A549 (cell line): ENCODE measurements at regions not wholly inside any gene's neighbourhood (a gene's known extent, or its start where the extent isn't known, plus 50 kb on each side); places are given as distances from the start of the nearest gene placed in this dataset.

Source experiments
- ATAC-seq, 2 experiments: fragments of 200-7000 bp in 1 of 2; fragments of >200 bp in 1 of 2; cut with Nextera tagmentation in 1 of 2; cut with Tn5 transposase in 1 of 2; 3 replicates each; pipeline versions ENCODE4 v1.8.0 to v1.9.1; 2018 to 2020; ENCODE audit warnings: mild to moderate bottlenecking in 1 of 2, moderate library complexity in 1 of 2
- CTCF ChIA-PET: fragments of 300-600 bp; sonication (Branson Sonifier 250); formaldehyde crosslinking; extraction: SDS; loops from one replicate; lab custom pipeline; 2021; ENCODE audit warnings: antibody characterized with exemption, inconsistent platforms; lab: Yijun Ruan, JAX
- POLR2A ChIA-PET: fragments of 350-600 bp; formaldehyde crosslinking; extraction: SDS; loops from one replicate; lab custom pipeline; 2021; ENCODE audit warnings: antibody characterized with exemption, inconsistent platforms; lab: Yijun Ruan, JAX
- DNase-seq, 2 experiments: peaks; one replicate each; pipeline versions ENCODE4 v3.0.0 to v3.0.0-alpha.2; 2011 to 2016; ENCODE audit warnings: low read depth in 1 of 2, low spot score in 1 of 2
- FAIRE-seq: peaks from 2 replicates; lab custom pipeline; 2011; peaks lifted over from hg19 to GRCh38; lab: Jason Lieb, UNC
- H3K27ac ChIP-seq, 2 experiments: fragments of >200 bp; sonication (Bioruptor Twin); formaldehyde crosslinking; 3 replicates each; pipeline ENCODE4 v1.5.1; 2016 to 2017
- H3K4me1 ChIP-seq: fragments of >200 bp; sonication (Bioruptor Twin); formaldehyde crosslinking; 3 replicates; pipeline ENCODE4 v1.6.1; 2016
- H3K4me2 ChIP-seq: fragments of >200 bp; sonication (Bioruptor Twin); formaldehyde crosslinking; 3 replicates; pipeline ENCODE4 v1.6.1; 2016
- H3K4me3 ChIP-seq: fragments of >200 bp; sonication (Bioruptor Twin); formaldehyde crosslinking; 3 replicates; pipeline ENCODE4 v1.5.1; 2016
- H3K9me3 ChIP-seq: fragments of >200 bp; sonication (Bioruptor Twin); formaldehyde crosslinking; 3 replicates; pipeline ENCODE4 v1.6.1; 2016
- BHLHE40 ChIP-seq: IDR thresholded peaks from 2 replicates; pipeline ENCODE4 v1.6.1; 2012; ENCODE audit warnings: low read depth, low read length, inconsistent platforms
- CEBPB ChIP-seq, 2 experiments: fragments of >200 bp in 1 of 2; sonication (Bioruptor Twin) in 1 of 2; formaldehyde crosslinking in 1 of 2; IDR thresholded peaks; 2 replicates each; pipeline ENCODE4 v1.6.1; 2012 to 2016
- CHD2 ChIP-seq: fragments of 150-350 bp; IDR thresholded peaks from 2 replicates; pipeline ENCODE4 v1.6.1; 2014; ENCODE audit warnings: low read length; ENCODE audit not compliant: partially characterized antibody
- CHD4 ChIP-seq: fragments of 200-600 bp; sonication (generic); IDR thresholded peaks from 2 replicates; pipeline ENCODE4 v1.6.1; 2016; ENCODE audit warnings: antibody characterized with exemption, mild to moderate bottlenecking, borderline replicate concordance
- EHMT2 ChIP-seq: fragments of 200-600 bp; sonication (generic); IDR thresholded peaks from 2 replicates; pipeline ENCODE4 v1.6.1; 2016; ENCODE audit warnings: antibody characterized with exemption, low read depth, mild to moderate bottlenecking, moderate library complexity
- FOSB ChIP-seq: fragments of 250-450 bp; sonication (Bioruptor Pico); IDR thresholded peaks from 2 replicates; pipeline ENCODE4 v1.5.0; 2020; ENCODE audit warnings: mild to moderate bottlenecking, moderate library complexity
- FOSL2 ChIP-seq, 2 experiments: fragments of 450-650 bp in 1 of 2; fragments of >200 bp in 1 of 2; sonication (Bioruptor Twin) in 1 of 2; formaldehyde crosslinking; IDR thresholded peaks; 2 replicates each; pipeline versions ENCODE4 v1.5.0 to v1.6.1; 2016 to 2020; ENCODE audit warnings: mild to moderate bottlenecking in 1 of 2, moderate library complexity in 1 of 2
- FOXS1 ChIP-seq: fragments of 250-450 bp; sonication (Bioruptor Pico); IDR thresholded peaks from 2 replicates; pipeline ENCODE4 v1.5.0; 2020; ENCODE audit warnings: mild to moderate bottlenecking, moderate library complexity
- KDM1A ChIP-seq: fragments of 200-600 bp; sonication (generic); IDR thresholded peaks from 2 replicates; pipeline ENCODE4 v1.6.1; 2016; ENCODE audit warnings: low read depth, mild to moderate bottlenecking
- MAFK ChIP-seq: fragments of 450-650 bp; IDR thresholded peaks from 2 replicates; pipeline ENCODE4 v1.6.1; 2014; ENCODE audit not compliant: partially characterized antibody
- NFE2L2 ChIP-seq: fragments of 150-350 bp; conservative IDR thresholded peaks from 2 replicates; pipeline ENCODE4 v1.6.1; 2014; ENCODE audit warnings: low read length
- NR3C1 ChIP-seq: fragments of >200 bp; sonication (Bioruptor Twin); formaldehyde crosslinking; IDR thresholded peaks from 3 replicates; pipeline ENCODE4 v1.6.1; 2017
- PHF8 ChIP-seq: fragments of 200-600 bp; sonication (generic); IDR thresholded peaks from 2 replicates; pipeline ENCODE4 v1.6.1; 2016; ENCODE audit warnings: low read depth, mild to moderate bottlenecking, antibody characterized with exemption, moderate library complexity, borderline replicate concordance
- POLR2AphosphoS2 ChIP-seq: conservative IDR thresholded peaks from 2 replicates; pipeline ENCODE4 v1.6.1; 2012; ENCODE audit warnings: low read length, improper control_type of control experiment, inconsistent platforms
- RCOR1 ChIP-seq: fragments of 150-350 bp; IDR thresholded peaks from 2 replicates; pipeline ENCODE4 v1.6.1; 2014; ENCODE audit warnings: antibody characterized with exemption, low read length, low read depth
- RFX5 ChIP-seq: fragments of 450-650 bp; IDR thresholded peaks from 2 replicates; pipeline ENCODE4 v1.7.1; 2014; ENCODE audit warnings: antibody characterized with exemption, mild to moderate bottlenecking, moderate library complexity
- SMC3 ChIP-seq: fragments of >200 bp; sonication (Bioruptor Twin); formaldehyde crosslinking; IDR thresholded peaks from 3 replicates; pipeline ENCODE4 v1.6.1; 2018; ENCODE audit warnings: inconsistent platforms
- SREBF2 ChIP-seq: fragments of 450-650 bp; IDR thresholded peaks from 2 replicates; pipeline ENCODE4 v1.6.1; 2014; ENCODE audit warnings: mild to moderate bottlenecking, moderate library complexity
- TFCP2L1 ChIP-seq: fragments of 250-450 bp; sonication (Bioruptor Pico); IDR thresholded peaks from 2 replicates; pipeline ENCODE4 v1.5.0; 2021; ENCODE audit warnings: mild to moderate bottlenecking
- TP53 ChIP-seq: fragments of 250-450 bp; sonication (Bioruptor Pico); IDR thresholded peaks from 2 replicates; pipeline ENCODE4 v1.5.0; 2021; ENCODE audit warnings: mild to moderate bottlenecking, moderate library complexity
- ZFP36 ChIP-seq: fragments of 450-650 bp; IDR thresholded peaks from 2 replicates; pipeline ENCODE4 v1.6.1; 2014; ENCODE audit warnings: borderline replicate concordance; ENCODE audit not compliant: partially characterized antibody
- WGBS: methylation state at CpG from one replicate; pipeline ENCODE4 v1.1.6; 2017; ENCODE audit errors: missing lambda C conversion rate; 5-methylcytosine and 5-hydroxymethylcytosine counted together
- TF ChIP-seq, protein P1 (sequence below): fragments of >200 bp; sonication (Bioruptor Twin); formaldehyde crosslinking; IDR thresholded peaks from 3 replicates; pipeline ENCODE4 v1.5.1; 2016
- TF ChIP-seq, protein P2 (sequence below): fragments of >200 bp; sonication (Bioruptor Twin); formaldehyde crosslinking; IDR thresholded peaks from 2 replicates; pipeline ENCODE4 v1.6.1; 2016
- TF ChIP-seq, protein P3 (sequence below): IDR thresholded peaks from 2 replicates; pipeline ENCODE4 v1.6.1; 2012; ENCODE audit warnings: low read depth, borderline replicate concordance
- TF ChIP-seq, protein P4 (sequence below): fragments of 150-350 bp; IDR thresholded peaks from 2 replicates; pipeline ENCODE4 v1.6.1; 2014; ENCODE audit warnings: low read depth, mild to moderate bottlenecking, low read length
- TF ChIP-seq, protein P5 (sequence below): fragments of 250-450 bp; sonication (Bioruptor Pico); IDR thresholded peaks from 2 replicates; pipeline ENCODE4 v1.5.0; 2020; ENCODE audit warnings: low read depth, mild to moderate bottlenecking, moderate library complexity
- TF ChIP-seq, protein P6 (sequence below): fragments of 250-450 bp; sonication (Bioruptor Pico); IDR thresholded peaks from 2 replicates; pipeline ENCODE4 v1.5.0; 2021; ENCODE audit warnings: mild to moderate bottlenecking, moderate library complexity, borderline replicate concordance

DNA sequence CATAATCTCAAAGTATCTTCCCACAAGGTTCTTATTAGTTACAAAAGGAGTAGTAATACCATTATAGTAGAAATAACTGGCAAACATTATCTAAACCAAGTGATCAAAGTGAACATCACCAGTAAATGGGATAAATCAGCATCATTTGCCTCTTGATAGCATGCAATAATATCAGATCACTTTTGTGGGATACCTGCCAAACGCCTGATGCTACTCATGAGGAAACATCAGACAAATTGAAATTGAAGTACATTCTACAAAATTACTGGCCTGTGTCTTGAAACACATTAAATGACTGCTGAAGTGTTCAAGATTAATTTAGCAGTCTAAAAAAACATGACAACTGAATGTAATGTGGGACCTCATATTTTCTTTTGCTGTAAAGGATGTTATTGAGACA is 208.1 kb downstream of the TINAG start (continued):
- no peak for TF ChIP-seq FOSL2 (IDR thresholded peaks at IDR 0.05)
- no peak for TF ChIP-seq FOSL2 (CRISPR knock-in tag; IDR thresholded peaks at IDR 0.05)
- no peak for TF ChIP-seq FOSB (CRISPR knock-in tag)
- TF ChIP-seq, protein P1, sequence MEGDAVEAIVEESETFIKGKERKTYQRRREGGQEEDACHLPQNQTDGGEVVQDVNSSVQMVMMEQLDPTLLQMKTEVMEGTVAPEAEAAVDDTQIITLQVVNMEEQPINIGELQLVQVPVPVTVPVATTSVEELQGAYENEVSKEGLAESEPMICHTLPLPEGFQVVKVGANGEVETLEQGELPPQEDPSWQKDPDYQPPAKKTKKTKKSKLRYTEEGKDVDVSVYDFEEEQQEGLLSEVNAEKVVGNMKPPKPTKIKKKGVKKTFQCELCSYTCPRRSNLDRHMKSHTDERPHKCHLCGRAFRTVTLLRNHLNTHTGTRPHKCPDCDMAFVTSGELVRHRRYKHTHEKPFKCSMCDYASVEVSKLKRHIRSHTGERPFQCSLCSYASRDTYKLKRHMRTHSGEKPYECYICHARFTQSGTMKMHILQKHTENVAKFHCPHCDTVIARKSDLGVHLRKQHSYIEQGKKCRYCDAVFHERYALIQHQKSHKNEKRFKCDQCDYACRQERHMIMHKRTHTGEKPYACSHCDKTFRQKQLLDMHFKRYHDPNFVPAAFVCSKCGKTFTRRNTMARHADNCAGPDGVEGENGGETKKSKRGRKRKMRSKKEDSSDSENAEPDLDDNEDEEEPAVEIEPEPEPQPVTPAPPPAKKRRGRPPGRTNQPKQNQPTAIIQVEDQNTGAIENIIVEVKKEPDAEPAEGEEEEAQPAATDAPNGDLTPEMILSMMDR: no peak
- TF ChIP-seq KDM1A: no peak
- TF ChIP-seq EHMT2: no peak
- no peak for TF ChIP-seq POLR2AphosphoS2

DNA sequence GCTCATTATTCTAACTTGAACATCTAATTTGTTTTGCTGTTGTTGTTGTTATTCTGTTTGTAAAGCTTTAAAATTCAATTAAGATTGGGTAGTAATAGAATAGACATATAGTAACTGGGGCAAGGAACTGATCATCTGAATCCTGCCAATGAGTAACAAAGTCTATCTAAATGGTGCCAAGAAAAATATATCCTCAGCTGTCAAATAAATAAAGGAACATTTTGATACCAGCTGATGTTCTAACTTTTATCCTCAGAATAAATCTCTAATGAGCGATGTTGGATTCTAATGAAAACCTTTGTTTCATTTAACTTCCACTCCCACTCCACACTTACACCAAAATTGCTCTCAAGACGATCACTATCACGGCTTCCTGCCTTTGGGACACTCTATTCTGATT is 210.9 kb downstream of the TINAG start:
- no peak for FAIRE-seq

DNA sequence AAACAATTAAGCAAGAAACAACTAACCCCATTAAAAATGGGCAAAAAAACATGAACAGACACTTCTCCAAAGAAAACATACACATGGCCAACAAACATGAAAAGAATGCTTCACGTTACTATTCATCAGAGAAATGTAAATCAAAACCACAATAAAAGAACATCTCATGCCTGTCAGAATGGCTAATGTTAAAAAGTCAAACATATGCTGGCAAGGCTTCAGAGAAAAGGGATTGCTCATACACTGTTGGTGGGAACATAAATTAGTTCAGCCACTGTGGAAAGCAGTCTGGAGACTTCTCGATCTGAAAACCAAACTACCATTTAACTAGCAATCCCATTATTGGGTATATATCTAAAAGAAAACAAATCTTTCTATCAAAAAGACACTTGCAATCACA is 217.5 kb downstream of the TINAG start:
- ATAC-seq: no peak
- Histone ChIP-seq H3K4me3 (no peak overlapping the region), H3K4me1 (no peaks in the 10 kb centered on the region), H3K9me3 (no peaks in the 10 kb centered on the region), H3K4me2 (no peak overlapping the region), H3K27ac (no peak overlapping the region)
- TF ChIP-seq, protein P2, sequence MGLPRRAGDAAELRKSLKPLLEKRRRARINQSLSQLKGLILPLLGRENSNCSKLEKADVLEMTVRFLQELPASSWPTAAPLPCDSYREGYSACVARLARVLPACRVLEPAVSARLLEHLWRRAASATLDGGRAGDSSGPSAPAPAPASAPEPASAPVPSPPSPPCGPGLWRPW: no peak
- TF ChIP-seq, protein P3, sequence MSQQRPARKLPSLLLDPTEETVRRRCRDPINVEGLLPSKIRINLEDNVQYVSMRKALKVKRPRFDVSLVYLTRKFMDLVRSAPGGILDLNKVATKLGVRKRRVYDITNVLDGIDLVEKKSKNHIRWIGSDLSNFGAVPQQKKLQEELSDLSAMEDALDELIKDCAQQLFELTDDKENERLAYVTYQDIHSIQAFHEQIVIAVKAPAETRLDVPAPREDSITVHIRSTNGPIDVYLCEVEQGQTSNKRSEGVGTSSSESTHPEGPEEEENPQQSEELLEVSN: no peak
- TF ChIP-seq, protein P4, sequence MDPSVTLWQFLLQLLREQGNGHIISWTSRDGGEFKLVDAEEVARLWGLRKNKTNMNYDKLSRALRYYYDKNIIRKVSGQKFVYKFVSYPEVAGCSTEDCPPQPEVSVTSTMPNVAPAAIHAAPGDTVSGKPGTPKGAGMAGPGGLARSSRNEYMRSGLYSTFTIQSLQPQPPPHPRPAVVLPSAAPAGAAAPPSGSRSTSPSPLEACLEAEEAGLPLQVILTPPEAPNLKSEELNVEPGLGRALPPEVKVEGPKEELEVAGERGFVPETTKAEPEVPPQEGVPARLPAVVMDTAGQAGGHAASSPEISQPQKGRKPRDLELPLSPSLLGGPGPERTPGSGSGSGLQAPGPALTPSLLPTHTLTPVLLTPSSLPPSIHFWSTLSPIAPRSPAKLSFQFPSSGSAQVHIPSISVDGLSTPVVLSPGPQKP: no peak
- TF ChIP-seq TFCP2L1 (CRISPR knock-in tag) (no peak), NFE2L2 (no peak), TP53 (no peak), SREBF2 (no peak), CHD4 (no peak), PHF8 (no peak), RCOR1 (no peak), NR3C1 (no peak), CEBPB (IDR thresholded peaks at IDR 0.05) (no peak), CHD2 (no peak), BHLHE40 (no peak), SMC3 (no peak), POLR2AphosphoS2 (no peak)
- TF ChIP-seq, protein P5, sequence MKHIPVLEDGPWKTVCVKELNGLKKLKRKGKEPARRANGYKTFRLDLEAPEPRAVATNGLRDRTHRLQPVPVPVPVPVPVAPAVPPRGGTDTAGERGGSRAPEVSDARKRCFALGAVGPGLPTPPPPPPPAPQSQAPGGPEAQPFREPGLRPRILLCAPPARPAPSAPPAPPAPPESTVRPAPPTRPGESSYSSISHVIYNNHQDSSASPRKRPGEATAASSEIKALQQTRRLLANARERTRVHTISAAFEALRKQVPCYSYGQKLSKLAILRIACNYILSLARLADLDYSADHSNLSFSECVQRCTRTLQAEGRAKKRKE: no peak
- TF ChIP-seq, protein P6, sequence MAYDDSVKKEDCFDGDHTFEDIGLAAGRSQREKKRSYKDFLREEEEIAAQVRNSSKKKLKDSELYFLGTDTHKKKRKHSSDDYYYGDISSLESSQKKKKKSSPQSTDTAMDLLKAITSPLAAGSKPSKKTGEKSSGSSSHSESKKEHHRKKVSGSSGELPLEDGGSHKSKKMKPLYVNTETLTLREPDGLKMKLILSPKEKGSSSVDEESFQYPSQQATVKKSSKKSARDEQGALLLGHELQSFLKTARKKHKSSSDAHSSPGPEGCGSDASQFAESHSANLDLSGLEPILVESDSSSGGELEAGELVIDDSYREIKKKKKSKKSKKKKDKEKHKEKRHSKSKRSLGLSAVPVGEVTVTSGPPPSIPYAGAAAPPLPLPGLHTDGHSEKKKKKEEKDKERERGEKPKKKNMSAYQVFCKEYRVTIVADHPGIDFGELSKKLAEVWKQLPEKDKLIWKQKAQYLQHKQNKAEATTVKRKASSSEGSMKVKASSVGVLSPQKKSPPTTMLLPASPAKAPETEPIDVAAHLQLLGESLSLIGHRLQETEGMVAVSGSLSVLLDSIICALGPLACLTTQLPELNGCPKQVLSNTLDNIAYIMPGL (CRISPR knock-in tag): no peak
- FAIRE-seq: no peak
- ChIA-PET CTCF (no interaction called here), POLR2A (no interaction called here)
- WGBS: 8% methylated on average over 2 of the region's 2 CpGs
- DNase-seq: no peak

More for the DNA sequence above, 210.9 kb downstream of the TINAG start:
- no peak for DNase-seq
- Histone ChIP-seq H3K9me3 (no peaks in the 10 kb centered on the region), H3K4me2 (no peak overlapping the region), H3K27ac (no peak overlapping the region), H3K4me3 (no peak overlapping the region), H3K4me1 (no peaks in the 10 kb centered on the region)
- TF ChIP-seq MAFK: no peak
- no peak for TF ChIP-seq CHD4
- TF ChIP-seq RFX5: no peak
- no peak for TF ChIP-seq FOXS1 (CRISPR knock-in tag)
- no peak for TF ChIP-seq CHD2
- TF ChIP-seq ZFP36: no peak
- TF ChIP-seq, protein P1: no peak
- no peak for ATAC-seq
- 46% methylated on average over 3 of the region's 3 CpGs for WGBS
- ChIA-PET POLR2A (no interaction called here), CTCF (interaction anchor here (0.8 kb wide), 1 partner anchor 559 kb away, joined by 3 read pairs; no protein-coding TSS in a partner anchor)
